ENCODE measurements at regions not wholly inside any gene's neighbourhood (a gene's known extent, or its start where the extent isn't known, plus 50 kb on each side); places are given as distances from the start of the nearest gene placed in this dataset.
"Not testable (repeated sequence)": the region's sequence is repeated elsewhere in the genome, so short reads cannot be mapped to it uniquely, and the experiment has no call there.

DNA sequence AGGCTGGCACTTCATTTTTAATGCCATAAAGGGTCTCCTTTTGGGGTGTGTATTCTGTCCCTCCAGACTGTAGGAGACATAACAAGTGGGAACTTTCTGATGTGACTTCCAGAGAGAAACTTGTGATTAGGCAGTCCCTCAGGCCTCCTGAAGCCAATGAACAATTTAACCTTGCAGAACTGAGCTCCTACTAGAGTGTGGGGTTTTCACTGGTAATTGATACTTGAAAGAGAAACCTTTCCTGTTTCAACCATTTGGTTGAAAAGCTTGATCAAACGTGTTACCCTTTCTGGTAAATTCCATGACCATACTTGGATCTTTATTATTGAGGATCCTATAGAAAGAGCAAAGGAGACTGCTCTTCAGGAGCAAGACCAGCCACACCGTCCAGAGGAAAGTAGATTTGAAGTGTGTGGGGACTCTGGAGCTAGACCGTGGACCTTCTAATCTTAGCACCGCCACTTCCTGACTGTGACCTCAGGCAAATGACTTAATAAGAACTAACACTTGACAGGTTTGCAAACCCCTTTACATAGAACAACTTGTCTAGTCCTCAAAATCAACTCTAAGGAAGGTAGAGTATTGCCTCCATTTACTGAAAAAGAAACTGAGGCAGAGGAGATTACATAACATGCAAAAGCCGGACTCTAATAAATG is 69.9 kb upstream of the GDNF start:
- not testable (repeated sequence) for DNase-seq (ENCODE audit: low read depth)

DNA sequence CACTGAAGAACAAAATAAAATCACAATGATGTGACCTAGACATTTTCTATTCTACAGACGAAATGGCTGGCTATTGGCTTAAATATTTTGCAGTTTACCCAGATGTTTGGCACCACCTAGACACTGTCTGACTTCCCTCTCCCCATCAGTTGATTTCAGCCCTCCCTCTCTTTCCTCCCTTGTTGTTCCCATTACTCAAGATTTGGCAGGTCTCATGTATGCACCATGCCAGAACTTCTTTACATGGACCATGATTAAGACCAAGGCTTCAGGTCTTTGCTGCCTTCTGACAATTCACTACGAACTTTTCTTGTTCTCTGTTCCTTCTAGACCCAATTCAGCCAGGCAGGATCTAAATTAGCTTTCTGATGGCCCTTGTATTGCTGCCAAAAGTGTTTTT is 66.6 kb upstream of the GDNF start:
- no peak for DNase-seq (ENCODE audit: low read depth)

GRCh38 chr5:37905230-37905629 is 65.4 kb upstream of the GDNF start:
- no peak for DNase-seq (ENCODE audit: low read depth)

GRCh38 chr5:37902323-37902722 is 62.5 kb upstream of the GDNF start:
- no peak for DNase-seq (ENCODE audit: low read depth)

DNA sequence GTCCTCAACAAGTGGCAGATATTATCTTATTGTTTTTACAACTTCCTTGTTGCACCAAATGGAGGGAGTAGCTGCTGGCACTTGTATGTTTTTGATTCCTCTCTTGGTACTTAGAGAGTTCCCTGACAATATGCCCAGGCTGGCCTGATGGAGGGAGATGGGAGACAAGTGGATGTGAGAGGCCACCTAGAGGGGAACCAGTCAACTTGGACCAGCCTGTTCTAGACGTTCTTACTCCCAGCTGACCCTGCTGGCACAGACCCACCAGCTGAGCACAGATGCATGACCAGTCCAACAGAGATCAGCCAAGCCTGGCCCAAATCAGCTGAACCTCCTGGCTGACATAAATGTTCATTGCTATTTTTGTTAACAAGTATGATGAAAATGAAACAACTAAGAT is 60.9 kb upstream of the GDNF start:
- DNase-seq (ENCODE audit: low read depth): peak; percentile 74

- DNase-seq (ENCODE audit: low read depth): no peak
Observed at GRCh38 chr5:37899037-37899436, 59.2 kb upstream of the GDNF start.

DNA sequence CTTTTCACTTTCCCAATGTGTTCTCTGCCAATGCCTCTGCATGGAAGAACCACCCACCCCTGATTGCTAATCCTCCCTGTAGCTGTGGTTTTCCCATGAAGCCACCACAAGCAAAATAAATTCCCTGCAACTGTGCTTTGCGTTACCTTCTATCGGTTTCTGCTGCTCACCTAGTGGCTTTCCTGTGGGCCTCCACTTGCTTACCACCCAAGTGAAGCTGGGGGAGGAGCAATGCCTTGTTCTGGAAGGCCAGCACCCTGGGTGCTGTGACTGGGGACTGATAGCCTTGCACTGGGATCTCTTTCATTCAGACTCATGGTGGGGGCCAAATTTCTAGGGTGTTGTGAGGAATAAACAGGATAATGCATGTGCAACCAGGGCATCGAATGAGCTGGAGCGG is 56.3 kb upstream of the GDNF start:
- no peak for DNase-seq (ENCODE audit: low read depth)

DNA sequence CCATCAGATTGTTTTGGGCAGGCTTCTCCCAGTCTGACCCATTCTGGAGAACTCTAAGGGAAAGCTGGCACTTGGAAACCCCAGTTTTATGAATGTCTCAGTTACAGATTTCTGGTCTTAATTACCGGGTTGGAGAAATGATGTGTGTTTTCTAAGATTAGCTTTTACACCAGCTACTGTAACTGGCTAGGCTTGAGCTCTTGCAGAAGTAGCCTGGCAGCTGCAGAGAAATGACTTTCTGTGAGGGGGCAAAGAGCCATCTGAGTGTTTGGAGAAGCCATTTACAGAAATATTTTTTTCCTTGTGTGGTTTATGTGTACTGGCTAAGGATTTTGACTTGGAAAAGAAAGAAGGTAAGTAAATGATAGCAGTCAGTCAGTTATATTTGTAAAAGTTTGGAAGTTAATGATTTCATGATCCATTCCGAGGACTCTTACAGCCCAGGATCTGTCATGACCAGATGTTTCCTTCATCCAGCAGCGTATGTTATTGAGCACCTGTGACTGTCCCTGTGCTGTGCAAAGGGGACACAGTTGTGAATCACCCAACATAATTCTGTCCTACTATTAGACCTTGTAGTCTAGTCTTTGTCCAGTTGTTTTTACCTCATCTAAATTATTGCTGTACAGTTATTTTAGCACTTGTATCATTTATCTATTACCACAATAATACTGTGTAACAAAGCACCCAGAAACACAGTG is 53.7 kb upstream of the GDNF start:
- DNase-seq (ENCODE audit: low read depth): no peak

- DNase-seq (ENCODE audit: low read depth): no peak
Observed at GRCh38 chr5:37892586-37892985, 52.7 kb upstream of the GDNF start.

DNA sequence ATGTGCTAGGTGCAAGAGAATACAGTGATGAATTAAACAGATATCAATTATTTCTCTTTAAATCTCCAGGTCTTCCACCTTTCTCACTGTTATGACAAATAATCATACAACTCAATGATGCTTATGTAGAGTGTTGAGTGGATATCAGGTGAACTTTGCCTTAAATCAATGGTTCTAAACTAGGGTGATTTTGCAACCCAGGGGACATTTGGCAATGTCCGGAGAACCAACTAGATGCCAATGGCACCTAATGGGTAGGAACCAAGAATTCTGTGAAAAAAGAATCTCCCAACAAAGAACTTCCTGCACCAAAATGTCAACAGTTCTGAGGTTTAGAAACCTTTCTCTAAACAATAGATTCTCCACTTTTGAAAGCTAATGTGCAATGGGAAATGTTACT is 52.0 kb upstream of the GDNF start:
- no peak for DNase-seq (ENCODE audit: low read depth)

DNA sequence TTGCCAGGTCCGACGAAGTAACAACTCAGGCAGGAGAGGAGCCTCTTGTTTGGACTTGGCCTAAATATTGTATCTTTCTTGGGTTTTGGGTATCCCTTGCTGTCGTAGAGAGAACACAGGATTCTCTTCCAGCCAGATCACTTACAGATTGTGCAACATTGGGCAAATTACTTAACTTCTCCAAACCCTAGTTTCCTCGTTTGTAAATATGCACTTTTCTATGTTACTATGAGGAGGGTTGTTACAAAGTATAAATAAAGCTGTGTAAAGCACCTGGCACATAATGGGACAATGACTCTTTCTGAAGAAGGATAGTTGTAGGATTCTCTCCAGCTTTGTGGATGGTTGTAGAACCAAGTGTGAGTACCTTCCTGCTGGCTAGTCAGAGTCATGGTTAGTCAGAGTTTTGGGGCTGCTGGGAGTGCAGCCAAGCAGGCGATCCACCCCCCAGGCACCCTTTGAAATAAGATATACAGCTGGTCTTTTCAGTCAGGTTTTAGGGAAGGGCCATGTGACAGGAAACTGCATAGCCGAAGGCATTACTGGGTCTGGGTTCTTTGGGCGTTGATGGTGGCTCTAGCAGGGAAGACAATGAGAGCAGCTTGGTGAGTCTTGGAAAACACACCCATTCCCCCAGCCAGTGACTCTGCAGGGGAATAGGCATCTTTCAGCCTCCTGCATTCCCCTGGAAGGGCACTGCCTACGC is 49.9 kb upstream of the GDNF start:
- peak; percentile 96 for DNase-seq (ENCODE audit: low read depth)
